ENCODE measurements at regions not wholly inside any gene's neighbourhood (a gene's known extent, or its start where the extent isn't known, plus 50 kb on each side); places are given as distances from the start of the nearest gene placed in this dataset.

- Mint-ChIP-seq H3K4me3 (no peak overlapping the region), H3K27ac (no peak overlapping the region), H3K9me3 (ENCODE audit: low read depth) (no peaks in the 10 kb centered on the region), H3K36me3 (no peaks in the 10 kb centered on the region), H3K27me3 (peaks cover 3% of the 10 kb centered on the region), H3K4me1 (ENCODE audit: low read depth) (no peaks in the 10 kb centered on the region)
Observed at GRCh38 chr16:50946098-50946497, 204.2 kb downstream of the CYLD start.

DNA sequence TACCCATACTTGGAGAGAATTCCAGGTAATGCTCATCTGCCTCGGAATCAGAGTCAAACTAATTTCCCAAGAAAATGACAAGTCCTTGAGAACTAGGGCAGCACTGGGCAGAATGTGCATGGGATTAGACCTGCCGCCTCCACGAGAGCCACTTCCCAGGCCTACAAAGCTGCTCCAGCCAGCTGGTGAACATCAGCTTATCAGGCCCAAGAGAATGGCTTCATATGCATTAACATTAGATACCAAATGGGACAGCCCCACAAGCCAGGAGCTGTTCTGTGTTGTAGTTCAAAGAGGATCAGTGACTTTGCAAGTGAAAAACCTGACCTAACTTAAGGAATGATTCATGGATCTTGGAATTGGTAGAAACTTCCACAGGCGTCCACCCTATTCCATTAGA, 203.3 kb downstream of the CYLD start:
- Mint-ChIP-seq H3K27ac (no peak overlapping the region), H3K9me3 (ENCODE audit: low read depth) (no peaks in the 10 kb centered on the region), H3K27me3 (peaks cover 5% of the 10 kb centered on the region), H3K4me3 (no peak overlapping the region), H3K4me1 (ENCODE audit: low read depth) (no peaks in the 10 kb centered on the region), H3K36me3 (no peaks in the 10 kb centered on the region)

DNA sequence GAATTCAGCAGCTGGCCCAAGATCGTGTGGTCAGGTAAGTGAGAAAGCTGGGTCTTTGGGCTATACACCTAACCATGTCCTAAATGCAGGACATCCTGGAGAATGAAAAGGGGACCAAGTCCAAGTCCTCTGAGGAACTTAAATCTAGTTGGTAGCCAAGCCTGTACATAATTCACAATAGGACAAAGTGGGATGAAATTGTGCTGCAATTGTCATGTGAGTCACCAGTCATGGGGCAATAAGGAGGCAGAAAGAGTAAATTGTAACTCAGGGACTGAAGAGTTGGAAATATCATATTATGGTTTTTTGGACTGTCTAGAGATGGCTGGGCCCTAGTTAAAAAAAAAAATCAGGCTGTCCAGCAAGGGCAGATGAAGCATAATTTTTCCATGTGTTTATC, 202.6 kb downstream of the CYLD start:
- H3K4me3 Mint-ChIP-seq, result no peak overlapping the region
- H3K9me3 Mint-ChIP-seq (ENCODE audit: low read depth), result no peaks in the 10 kb centered on the region
- no peaks in the 10 kb centered on the region for H3K36me3 Mint-ChIP-seq
- H3K27ac Mint-ChIP-seq, result no peak overlapping the region
- no peaks in the 10 kb centered on the region for H3K4me1 Mint-ChIP-seq (ENCODE audit: low read depth)
- H3K27me3 Mint-ChIP-seq, result peaks cover 5% of the 10 kb centered on the region

DNA sequence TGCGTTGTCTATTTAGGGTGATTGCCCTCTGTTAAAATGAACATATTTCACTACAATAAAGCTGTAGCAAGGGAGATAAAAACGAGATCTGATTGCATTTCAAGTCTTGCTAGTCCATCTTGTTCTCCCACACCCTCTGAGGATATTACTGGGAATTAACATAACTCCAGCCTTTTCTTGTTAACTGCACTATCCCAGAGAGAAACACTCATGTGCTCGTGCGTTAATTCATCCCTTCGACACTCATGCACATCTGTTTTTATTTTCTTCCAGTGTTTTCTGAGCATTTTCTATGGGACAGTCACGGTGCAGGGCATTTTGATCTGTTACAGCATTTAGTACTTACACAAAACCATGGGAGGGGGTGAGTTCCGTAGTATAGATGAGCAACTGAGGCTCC, 202.1 kb downstream of the CYLD start:
- H3K27me3 Mint-ChIP-seq, result peaks cover 4% of the 10 kb centered on the region
- H3K4me3 Mint-ChIP-seq, result no peak overlapping the region
- no peaks in the 10 kb centered on the region for H3K36me3 Mint-ChIP-seq
- H3K4me1 Mint-ChIP-seq (ENCODE audit: low read depth), result no peaks in the 10 kb centered on the region
- no peaks in the 10 kb centered on the region for H3K9me3 Mint-ChIP-seq (ENCODE audit: low read depth)
- no peak overlapping the region for H3K27ac Mint-ChIP-seq

DNA sequence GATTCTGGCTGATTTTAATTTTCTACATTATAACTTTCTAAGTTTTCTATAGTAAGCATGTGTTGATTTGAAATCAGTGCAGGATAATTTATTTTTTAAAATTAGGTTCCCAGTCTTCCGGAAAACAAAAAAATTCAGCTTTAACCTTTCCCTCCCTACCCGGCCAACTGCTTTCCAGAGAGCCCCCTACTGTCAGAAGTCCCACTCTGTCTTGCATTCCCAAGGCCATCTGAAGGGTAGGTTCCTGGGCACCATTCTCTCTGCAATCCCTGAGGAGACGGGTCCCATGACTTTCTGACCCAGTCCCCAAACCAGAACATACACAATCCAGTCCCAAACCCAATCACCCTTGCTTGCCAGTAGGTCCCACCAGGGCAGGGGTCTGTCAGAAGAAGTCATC, 200.3 kb downstream of the CYLD start:
- Mint-ChIP-seq H3K9me3 (ENCODE audit: low read depth) (no peaks in the 10 kb centered on the region), H3K4me1 (ENCODE audit: low read depth) (no peaks in the 10 kb centered on the region), H3K36me3 (no peaks in the 10 kb centered on the region), H3K27ac (no peak overlapping the region), H3K4me3 (no peak overlapping the region), H3K27me3 (peaks cover 5% of the 10 kb centered on the region)

GRCh38 chr16:50941681-50942080, 199.8 kb downstream of the CYLD start:
- H3K9me3 Mint-ChIP-seq (ENCODE audit: low read depth), result no peaks in the 10 kb centered on the region
- H3K27ac Mint-ChIP-seq, result no peak overlapping the region
- no peaks in the 10 kb centered on the region for H3K36me3 Mint-ChIP-seq
- H3K4me1 Mint-ChIP-seq (ENCODE audit: low read depth), result no peaks in the 10 kb centered on the region
- H3K27me3 Mint-ChIP-seq, result peaks cover 5% of the 10 kb centered on the region
- no peak overlapping the region for H3K4me3 Mint-ChIP-seq

- no peaks in the 10 kb centered on the region for H3K36me3 Mint-ChIP-seq
- no peaks in the 10 kb centered on the region for H3K4me1 Mint-ChIP-seq (ENCODE audit: low read depth)
- H3K27ac Mint-ChIP-seq, result no peak overlapping the region
- H3K27me3 Mint-ChIP-seq, result peaks cover 5% of the 10 kb centered on the region
- H3K4me3 Mint-ChIP-seq, result no peak overlapping the region
- no peaks in the 10 kb centered on the region for H3K9me3 Mint-ChIP-seq (ENCODE audit: low read depth)
Observed at GRCh38 chr16:50940275-50940854, 198.5 kb downstream of the CYLD start.

DNA sequence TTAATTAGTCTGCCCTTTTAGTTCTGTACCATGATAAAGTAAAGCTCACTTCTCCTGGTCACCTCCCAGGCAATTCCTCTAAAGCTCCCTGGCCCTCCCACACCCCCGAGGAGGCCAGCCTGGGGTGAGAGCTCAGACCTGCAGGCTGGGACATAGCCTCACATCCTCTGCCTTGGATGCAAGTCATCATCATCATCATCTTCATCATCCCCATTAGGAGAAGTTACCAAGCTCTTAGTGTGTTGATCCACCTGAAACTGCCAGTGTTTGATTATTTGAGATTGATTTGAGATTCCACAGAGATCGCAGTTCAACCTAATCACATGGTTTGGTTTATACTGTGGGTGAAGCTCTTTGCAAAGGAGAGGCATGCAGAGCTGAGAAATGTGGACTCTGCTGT, 197.5 kb downstream of the CYLD start:
- Mint-ChIP-seq H3K27ac (no peak overlapping the region), H3K27me3 (peaks cover 5% of the 10 kb centered on the region), H3K36me3 (no peaks in the 10 kb centered on the region), H3K9me3 (ENCODE audit: low read depth) (no peaks in the 10 kb centered on the region), H3K4me3 (no peak overlapping the region), H3K4me1 (ENCODE audit: low read depth) (no peaks in the 10 kb centered on the region)

DNA sequence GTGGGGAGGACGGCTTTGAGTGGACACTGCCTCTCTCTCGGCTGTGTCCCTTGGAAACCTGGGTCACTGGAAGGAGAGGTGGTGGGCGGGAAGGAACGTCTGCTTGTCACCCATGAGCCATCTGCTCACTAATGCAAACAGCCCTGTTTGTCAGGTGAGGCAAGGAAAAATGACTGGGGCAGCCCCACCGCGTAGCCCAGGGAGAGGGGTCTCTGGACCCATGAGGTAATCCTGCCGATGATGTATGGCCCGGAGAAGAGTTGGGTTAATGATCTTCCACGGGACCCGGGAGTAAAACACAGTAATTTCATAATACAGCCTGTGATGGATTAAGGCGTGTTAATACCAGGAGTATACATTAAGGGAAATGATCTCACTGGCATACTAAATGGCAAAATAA, 197.0 kb downstream of the CYLD start:
- Mint-ChIP-seq H3K36me3 (no peaks in the 10 kb centered on the region), H3K4me1 (ENCODE audit: low read depth) (no peaks in the 10 kb centered on the region), H3K9me3 (ENCODE audit: low read depth) (no peaks in the 10 kb centered on the region), H3K27me3 (peaks cover 5% of the 10 kb centered on the region), H3K27ac (no peak overlapping the region), H3K4me3 (no peak overlapping the region)

GRCh38 chr16:50933262-50933661, 191.4 kb downstream of the CYLD start:
- H3K4me1 Mint-ChIP-seq (ENCODE audit: low read depth), result no peaks in the 10 kb centered on the region
- H3K36me3 Mint-ChIP-seq, result no peaks in the 10 kb centered on the region
- peaks cover 11% of the 10 kb centered on the region for H3K27me3 Mint-ChIP-seq
- no peak overlapping the region for H3K27ac Mint-ChIP-seq
- no peak overlapping the region for H3K4me3 Mint-ChIP-seq
- no peaks in the 10 kb centered on the region for H3K9me3 Mint-ChIP-seq (ENCODE audit: low read depth)

GRCh38 chr16:50932348-50932935, 190.6 kb downstream of the CYLD start:
- Mint-ChIP-seq H3K4me3 (no peak overlapping the region), H3K36me3 (no peaks in the 10 kb centered on the region), H3K27me3 (peaks cover 13% of the 10 kb centered on the region), H3K27ac (no peak overlapping the region), H3K4me1 (ENCODE audit: low read depth) (no peaks in the 10 kb centered on the region), H3K9me3 (ENCODE audit: low read depth) (no peaks in the 10 kb centered on the region)

GRCh38 chr16:50928065-50928464, 186.2 kb downstream of the CYLD start:
- no peaks in the 10 kb centered on the region for H3K4me1 Mint-ChIP-seq (ENCODE audit: low read depth)
- no peak overlapping the region for H3K27ac Mint-ChIP-seq
- H3K27me3 Mint-ChIP-seq, result peaks cover 14% of the 10 kb centered on the region
- no peak overlapping the region for H3K4me3 Mint-ChIP-seq
- no peaks in the 10 kb centered on the region for H3K36me3 Mint-ChIP-seq
- no peaks in the 10 kb centered on the region for H3K9me3 Mint-ChIP-seq (ENCODE audit: low read depth)

GRCh38 chr16:50925758-50926357, 184.0 kb downstream of the CYLD start:
- no peaks in the 10 kb centered on the region for H3K4me1 Mint-ChIP-seq (ENCODE audit: low read depth)
- H3K27me3 Mint-ChIP-seq, result peaks cover 10% of the 10 kb centered on the region
- no peak overlapping the region for H3K27ac Mint-ChIP-seq
- no peak overlapping the region for H3K4me3 Mint-ChIP-seq
- no peaks in the 10 kb centered on the region for H3K9me3 Mint-ChIP-seq (ENCODE audit: low read depth)
- no peaks in the 10 kb centered on the region for H3K36me3 Mint-ChIP-seq

- no peaks in the 10 kb centered on the region for H3K36me3 Mint-ChIP-seq
- H3K27ac Mint-ChIP-seq, result no peak overlapping the region
- no peaks in the 10 kb centered on the region for H3K4me1 Mint-ChIP-seq (ENCODE audit: low read depth)
- H3K27me3 Mint-ChIP-seq, result peaks cover 10% of the 10 kb centered on the region
- no peak overlapping the region for H3K4me3 Mint-ChIP-seq
- no peaks in the 10 kb centered on the region for H3K9me3 Mint-ChIP-seq (ENCODE audit: low read depth)
Observed at GRCh38 chr16:50924759-50925545, 183.1 kb downstream of the CYLD start.

- H3K27me3 Mint-ChIP-seq, result peaks cover 6% of the 10 kb centered on the region
- H3K27ac Mint-ChIP-seq, result no peak overlapping the region
- H3K36me3 Mint-ChIP-seq, result no peaks in the 10 kb centered on the region
- H3K4me1 Mint-ChIP-seq (ENCODE audit: low read depth), result no peaks in the 10 kb centered on the region
- no peaks in the 10 kb centered on the region for H3K9me3 Mint-ChIP-seq (ENCODE audit: low read depth)
- H3K4me3 Mint-ChIP-seq, result no peak overlapping the region
Observed at GRCh38 chr16:50917950-50918703, 176.2 kb downstream of the CYLD start.

Measured in activated naive CD8-positive, alpha-beta T cell (primary cell).